GM19328 (cell line): ENCODE measurements at regions not wholly inside any gene's neighbourhood (a gene's known extent, or its start where the extent isn't known, plus 50 kb on each side); places are given as distances from the start of the nearest gene placed in this dataset.
"Not testable (repeated sequence)": the region's sequence is repeated elsewhere in the genome, so short reads cannot be mapped to it uniquely, and the experiment has no call there.

Experiments used
- ATAC-seq: cut with Tn5 transposase; IDR thresholded peaks from one replicate; pipeline ENCODE4 v1.9.1; 2021; ENCODE audit warnings: mild to moderate bottlenecking, moderate library complexity; ENCODE audit not compliant: unreplicated experiment

DNA sequence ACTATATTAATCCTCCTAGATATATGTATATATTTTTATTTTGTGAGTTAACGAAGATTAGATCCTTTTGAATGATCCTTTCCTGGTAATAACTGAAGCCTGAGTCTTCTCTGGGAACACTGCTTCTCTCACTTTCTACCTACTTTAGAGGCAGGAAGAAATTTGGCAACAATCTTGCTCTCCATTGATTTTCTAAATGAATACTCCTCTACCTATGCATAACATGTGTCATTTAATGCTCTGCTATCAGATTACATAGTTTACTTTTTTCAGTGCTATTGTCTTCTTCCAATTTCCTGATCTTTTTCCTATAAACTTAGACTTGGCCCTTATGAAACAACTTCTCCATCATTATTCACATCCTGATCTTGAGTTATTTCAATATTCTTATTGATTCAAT lies 60.4 kb upstream of the PDHA2 start:
- ATAC-seq: no peak

DNA sequence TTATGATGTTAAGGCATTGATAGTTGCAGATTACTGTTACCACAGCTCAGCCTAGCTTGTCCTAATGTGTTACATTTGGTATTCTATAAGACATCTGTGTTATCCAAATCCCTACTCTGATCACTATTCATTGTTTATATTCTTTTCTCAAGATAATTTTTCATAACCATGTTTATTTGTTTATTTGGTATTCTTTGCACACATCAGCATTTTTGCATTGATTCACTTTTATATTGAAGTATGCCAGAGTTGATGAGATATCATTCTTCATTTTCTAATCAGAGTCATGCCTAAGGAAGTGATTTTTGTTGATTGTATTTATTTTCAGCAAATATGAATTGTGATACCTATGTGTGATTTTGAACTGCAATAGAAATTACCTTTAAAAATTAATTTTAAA lies 61.2 kb upstream of the PDHA2 start:
- no peak for ATAC-seq

DNA sequence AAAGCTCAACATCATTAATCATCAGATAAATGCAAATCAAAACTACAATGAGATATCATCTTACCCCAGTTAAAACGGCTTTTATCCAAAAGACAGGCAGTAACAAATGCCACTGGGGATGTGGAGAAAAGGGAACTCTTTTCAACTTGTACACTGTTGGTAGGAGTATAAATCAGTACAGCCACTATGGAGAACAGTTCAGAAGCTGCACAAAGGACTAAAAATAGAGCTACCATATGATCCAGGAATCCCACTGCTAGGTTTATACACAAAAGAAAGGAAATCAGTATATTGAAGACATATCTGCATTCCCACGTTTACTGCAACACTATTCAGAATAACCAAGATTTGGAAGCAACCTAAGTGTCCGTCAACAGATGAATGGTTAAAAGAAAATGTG lies 69.3 kb upstream of the PDHA2 start:
- not testable (repeated sequence) for ATAC-seq

DNA sequence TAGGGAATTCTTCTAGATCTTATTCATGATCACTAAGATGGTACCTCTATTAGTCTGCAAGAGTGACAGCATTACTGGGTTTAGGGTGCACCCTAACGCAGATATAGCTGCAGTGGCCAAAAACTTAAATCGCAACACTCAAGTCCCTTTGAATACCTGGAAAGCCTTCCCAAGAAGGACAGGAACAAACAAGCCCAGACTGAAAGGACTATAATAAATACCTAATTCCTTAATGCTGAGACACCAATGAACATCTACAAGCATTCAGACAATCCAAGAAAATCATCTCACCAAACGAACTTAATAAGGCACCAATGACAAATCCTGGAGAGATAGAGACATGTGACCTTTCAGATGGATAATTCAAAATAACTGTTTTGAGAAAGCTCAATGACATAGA lies 74.9 kb upstream of the PDHA2 start:
- no peak for ATAC-seq

DNA sequence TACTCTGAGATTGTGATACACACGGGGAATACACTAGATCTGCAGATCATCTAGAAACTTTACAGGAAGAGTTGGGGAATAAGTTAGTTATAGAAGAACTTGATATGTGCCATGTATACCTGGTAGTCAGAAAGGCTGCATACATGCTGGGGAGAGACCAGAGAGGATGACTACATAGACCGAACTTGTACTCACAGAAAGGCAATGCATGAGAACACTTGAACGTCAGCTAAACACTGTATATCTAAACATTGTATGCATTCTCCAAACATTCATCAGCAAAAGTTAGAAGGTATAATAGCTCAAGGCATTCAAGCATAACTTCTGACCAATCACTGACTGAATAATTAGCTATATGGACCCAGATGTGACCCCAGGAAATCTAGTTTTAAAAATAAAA lies 78.0 kb upstream of the PDHA2 start:
- ATAC-seq: no peak

DNA sequence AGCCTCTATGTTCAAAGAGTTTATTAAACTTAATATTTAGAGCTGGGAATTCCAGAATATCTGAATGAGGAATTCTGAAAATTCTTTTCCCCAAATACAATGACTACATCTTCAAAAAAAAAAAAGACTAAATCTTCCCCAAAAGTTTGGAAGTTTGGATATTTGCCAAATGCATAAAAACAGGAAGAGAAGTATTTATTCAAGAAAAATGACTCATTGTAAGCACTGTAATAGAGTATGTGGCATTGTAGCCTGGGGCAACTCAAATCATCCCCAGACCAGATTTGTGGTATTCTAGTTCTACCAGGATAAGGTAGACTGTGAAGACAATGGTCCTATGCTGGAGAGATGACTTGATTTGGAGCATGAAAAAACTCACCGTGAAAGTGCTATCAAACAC lies 78.5 kb upstream of the PDHA2 start:
- ATAC-seq: no peak

DNA sequence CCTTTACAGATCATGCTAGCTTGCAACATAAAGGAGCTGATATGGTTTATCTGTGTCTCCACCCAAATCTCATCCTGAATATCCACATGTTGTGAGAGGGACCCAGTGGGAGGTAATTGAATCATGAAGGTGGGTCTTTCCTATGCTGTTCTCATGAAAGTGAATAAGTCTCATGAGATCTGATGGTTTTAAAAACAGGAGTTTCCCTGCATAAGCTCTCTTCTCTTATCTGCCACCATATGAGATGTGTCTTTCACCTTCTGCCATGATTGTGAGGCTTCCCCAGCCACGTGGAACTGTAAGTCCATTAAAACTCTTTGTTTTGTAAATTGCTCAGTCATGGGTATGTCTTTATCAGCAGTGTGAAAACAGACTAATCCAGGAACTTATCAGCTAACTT lies 79.2 kb upstream of the PDHA2 start:
- ATAC-seq: not testable (repeated sequence)

DNA sequence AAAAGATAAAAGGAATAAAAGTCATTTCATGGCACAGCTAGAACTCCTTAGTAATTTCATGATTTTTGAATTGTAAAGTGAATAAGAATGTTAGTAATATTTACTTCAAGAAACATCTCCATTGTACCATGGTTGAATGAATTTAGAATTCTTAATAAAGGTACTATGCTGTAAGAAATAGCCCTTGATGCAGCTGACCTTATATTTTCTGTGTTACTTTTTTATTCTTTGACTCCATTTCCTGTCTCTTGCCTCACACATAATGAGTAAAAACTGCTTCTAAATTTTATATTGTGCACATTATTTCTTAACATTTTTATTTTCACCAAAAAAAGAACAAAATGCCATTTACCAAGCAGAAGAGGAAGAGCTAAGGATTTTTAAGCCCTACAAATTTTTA lies 81.9 kb upstream of the PDHA2 start:
- ATAC-seq: no peak

DNA sequence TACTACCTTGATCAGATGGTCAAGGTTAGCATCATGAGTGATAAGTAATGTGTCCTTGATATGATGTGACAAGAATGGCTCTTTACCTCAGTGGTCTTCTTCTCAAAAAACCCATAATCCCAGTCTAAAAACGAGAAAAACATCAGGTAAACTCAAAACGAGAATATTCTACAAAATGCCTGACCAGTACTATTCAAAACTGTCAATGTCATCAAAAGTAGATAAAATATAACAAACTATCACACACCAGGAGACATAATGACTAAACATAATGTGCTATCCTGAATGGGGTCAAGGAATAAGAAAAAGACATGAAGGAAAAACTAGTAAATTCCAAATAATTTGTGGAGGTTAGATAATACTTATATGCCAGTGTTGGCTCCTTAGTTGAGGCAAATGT lies 85.2 kb upstream of the PDHA2 start:
- no peak for ATAC-seq

DNA sequence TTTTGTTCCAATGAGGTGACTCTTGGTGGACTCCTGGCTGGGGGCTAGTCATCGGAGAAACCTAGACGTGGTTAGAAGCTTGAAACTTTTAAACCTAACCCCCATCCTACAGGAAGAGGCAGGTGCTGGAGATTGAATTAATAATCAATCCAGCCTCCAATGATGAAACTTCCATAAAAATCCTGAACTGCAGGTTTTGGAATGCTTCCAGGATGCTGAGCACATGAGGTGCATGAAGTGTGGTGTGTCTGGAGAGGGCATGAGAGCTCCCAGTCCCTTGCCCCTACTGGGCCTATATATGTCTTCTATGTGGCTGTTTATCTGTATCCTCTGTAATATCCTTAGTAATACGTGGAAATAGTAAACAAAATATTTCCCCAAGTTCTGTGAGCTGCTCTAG lies 90.7 kb upstream of the PDHA2 start:
- ATAC-seq: no peak

DNA sequence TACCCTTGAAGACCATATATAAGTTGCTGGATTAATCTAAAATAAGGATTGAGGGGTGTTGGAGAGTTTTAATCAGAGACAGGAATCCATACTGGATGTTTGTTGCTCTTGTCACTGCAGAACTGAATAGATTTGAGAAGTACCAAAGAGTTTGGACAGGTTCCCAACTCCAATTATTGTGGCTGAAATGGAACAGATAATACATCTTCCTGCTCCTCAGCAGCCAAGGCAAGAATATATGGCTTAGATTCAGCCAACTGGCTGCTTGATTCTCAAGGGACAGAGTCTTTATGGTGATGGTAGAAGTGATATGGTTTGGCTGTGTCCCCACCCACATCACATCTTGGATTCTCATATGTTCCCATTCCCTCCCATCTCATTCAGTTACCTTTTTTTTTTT lies 97.0 kb upstream of the PDHA2 start:
- no peak for ATAC-seq

DNA sequence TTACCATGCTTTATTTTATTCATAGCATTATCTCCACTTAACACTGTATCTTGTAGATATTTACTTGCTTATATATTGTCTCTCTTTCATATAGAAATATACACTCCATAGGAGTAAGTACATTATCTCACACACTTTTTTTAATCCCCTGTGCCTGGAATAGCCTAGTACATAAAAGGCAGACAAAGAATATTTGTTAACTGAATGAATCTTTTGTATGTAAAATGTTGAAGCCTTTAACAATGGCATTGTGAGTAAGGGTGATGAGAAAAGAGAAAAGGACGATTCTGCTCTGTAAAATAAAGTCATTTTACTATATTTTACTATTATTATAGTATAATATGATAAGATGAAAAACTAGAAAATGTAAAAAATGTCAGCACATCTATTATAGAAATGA lies 97.7 kb upstream of the PDHA2 start:
- ATAC-seq: no peak

DNA sequence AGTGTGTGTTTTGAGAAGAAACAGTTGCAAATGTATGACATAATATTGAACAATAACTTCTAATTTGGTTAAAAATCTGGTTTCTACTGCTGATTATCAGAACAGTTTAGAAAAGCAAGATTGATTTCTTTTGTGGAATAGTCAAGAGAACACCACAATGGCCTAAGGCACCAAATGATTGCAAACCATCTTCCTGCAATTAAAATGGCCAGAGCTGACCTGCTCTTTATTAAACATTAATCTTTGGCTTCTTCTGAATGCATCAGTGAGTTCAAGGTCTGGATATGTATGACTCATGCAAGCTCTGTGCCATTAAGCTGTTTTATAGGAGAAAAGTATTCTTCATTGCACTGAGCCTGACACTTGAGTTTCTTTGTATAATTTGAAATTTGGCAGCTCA lies 107.8 kb upstream of the PDHA2 start:
- no peak for ATAC-seq

DNA sequence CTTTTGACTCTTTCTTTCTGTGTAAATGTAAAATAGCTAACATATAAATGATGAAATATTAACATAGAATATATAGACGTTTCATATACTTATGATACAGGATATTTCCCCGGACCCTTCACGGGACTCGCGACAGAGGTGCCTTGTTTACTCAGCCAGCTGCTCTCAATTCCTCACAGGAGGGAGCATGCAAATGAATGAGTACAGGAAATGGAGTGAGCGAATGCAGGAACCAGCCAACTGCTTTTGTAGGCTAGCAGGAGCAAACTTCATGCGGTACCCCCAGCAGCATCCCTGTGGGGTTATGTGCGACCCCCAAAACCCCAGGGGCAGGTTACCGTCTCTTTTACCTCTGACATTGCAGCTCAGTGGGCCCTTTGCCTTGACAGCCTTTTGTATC lies 110.3 kb upstream of the PDHA2 start:
- no peak for ATAC-seq

DNA sequence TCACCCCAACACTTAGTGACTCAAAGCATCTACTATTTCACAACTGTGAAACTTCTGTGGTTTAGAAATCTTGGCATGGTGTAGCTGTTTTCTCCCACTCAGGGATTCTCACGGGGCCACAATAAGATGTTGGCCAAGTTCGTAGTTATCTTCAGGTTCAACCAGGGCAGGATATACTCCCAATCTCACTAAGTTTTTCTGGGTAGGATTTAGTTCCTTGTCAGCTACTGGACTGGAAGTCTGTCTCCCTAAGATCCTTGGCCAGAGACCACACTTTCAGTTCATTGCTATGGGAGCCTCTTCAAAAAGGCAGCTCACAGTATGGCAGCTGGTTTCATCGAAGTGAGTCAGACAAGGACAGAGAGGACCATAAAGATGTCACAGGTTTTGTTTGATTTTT lies 111.7 kb upstream of the PDHA2 start:
- ATAC-seq: no peak

DNA sequence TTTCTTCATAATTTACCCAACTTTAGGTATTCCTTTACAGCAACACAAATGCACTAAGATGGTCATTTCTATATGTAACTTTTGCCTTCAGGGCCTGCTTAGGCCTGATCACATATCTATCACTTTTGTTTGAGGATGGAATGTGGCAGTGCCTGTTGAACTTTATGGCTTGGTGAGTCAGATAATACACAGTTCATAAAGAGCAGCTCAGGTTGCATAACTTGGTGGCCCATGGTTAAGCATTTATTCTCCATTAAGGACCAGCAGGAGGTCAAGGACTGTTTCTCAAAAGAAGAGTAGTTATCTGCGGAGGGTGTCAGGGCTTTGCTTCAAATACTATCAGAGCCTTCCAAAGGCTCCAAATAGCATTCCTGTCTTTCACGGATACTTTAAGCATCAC lies 124.1 kb upstream of the PDHA2 start:
- ATAC-seq: no peak

DNA sequence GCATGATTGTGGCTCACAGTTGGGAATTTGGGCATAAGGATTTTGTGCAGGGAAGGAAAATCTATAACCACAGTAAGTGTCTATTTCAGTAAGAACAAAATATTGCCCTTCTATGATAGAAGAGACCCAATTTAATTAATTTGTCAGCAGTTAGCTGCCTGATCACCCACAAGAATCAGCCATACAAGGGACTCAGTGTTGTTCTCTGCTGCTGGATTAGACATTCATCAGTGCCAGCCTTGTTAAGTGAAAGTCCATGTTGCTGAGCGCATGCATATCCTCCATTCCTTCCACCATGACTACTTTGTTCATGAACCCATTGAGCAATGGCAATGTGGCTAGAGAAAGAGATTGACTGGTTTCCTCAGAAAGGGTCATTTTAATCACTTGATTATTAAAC lies 125.3 kb upstream of the PDHA2 start:
- no peak for ATAC-seq

DNA sequence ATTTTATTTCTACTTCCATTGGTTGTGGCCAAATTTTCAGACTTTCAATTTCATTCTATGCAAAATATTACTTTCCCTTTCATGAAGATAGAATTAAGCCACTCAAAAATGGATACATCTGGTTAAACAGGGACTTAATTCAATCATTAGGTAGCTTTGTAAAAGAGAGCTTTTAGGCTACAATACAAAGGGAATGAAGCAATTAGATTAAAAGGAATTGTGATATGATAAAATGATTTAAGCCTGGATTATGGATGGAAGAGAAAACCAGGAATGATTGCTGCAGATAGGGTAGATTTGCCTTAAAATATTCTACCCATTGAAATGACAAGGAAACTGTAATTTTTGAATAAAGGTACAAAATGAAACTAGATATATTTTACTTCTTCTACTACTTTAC lies 134.6 kb upstream of the PDHA2 start:
- no peak for ATAC-seq

DNA sequence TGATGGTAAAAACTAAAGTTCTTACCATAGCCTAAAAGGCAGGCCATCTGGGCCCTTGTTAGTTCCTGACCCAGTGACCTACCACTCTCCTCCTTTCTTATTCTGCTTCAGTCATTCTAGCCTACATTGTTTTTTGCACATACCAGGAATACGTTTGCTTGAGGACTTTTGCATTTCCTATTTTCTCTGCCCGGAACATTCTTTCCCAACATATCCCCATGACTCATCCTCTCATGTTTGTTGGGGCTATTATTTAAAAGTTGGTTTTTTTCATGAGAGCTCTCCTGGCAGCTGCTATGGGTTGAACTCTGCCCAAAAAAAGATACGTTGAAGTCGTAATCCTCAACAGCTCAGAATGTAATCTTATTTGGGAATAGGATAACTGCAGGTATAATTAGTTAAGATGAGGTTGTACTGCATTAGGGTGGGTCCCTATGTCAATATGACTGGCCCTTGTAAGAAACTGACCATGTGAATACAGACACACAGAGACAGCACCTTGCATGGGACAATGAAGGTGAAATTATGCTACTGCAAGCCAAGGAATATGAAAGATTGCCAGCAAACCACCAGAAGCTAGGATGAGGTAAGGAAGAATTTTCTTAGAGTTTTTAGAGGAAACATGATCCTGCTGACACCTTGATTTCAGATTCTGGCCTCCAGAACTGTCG lies 138.3 kb upstream of the PDHA2 start:
- no peak for ATAC-seq

DNA sequence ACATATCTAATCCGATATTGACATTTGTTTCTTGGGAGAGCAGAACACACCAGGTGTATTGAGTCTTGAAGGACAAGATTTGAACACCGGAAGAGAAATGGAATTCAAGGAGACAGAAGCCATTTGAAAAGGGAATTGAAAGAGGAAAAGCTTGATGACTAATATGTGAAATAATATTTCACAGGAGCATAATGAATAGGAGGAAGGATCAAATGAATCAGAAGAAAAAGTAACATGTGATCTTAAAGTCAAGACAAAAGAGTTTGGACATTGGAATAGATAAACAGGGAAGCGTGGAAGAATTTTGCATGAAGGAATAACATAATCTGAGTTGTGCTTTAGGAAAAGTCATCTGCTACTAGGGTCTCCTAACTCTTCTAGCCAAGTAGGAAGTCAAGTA lies 145.5 kb upstream of the PDHA2 start:
- no peak for ATAC-seq

DNA sequence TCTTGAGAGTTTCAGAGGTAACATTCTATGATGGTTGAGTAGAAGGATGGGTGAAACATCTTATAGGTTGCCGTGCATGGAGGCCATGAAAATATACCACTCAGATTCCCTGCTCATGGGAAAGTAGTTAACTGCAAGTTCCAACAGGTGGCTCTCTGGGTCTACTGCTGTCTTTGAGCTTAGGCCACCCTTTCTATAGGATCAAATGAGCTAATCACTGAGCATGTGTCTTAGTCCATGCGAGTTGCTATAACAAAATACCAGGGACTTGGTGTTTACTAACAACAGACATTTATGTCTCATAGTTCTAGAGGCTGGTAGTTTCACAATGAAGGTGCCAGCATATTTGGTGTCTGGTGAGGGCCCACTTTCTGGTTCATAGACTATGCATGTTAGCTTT lies 144.8 kb upstream of the UNC5C start:
- no peak for ATAC-seq

DNA sequence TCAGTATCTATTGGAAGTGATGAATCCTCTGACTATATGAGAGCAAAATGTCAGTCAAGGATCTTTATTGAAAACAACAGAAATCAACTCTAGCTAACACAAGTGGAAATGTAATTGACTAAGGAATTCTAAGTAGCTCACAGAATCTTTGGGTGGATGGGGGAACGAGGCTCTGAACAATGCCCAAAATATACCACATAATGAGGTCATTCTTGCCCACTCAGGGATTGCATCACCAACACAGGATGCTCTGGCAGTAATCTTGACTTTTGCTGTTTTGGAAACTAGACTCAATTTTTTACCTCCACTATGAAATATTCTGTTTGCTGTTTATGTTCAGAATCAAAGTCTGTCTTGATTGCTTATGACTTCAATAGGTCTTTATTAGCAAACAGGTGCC lies 127.4 kb upstream of the UNC5C start:
- no peak for ATAC-seq

DNA sequence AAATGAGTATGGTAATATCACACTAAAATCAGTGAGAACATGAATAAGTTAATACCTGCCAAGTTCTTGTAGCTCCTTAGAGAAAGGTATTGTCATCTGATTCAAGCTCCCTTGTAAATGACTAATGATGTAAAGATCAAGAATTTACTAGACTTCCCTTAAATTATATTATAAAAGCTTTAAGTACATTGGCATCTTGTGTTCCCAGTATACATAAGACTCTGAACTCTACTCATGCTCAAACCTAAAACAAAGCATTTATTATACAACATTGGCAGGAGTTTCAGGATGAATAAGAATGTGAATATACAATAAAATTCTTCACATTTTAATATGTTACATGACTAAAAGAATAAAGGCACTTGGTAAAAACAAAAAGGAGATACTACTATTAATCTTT lies 126.8 kb upstream of the UNC5C start:
- no peak for ATAC-seq

DNA sequence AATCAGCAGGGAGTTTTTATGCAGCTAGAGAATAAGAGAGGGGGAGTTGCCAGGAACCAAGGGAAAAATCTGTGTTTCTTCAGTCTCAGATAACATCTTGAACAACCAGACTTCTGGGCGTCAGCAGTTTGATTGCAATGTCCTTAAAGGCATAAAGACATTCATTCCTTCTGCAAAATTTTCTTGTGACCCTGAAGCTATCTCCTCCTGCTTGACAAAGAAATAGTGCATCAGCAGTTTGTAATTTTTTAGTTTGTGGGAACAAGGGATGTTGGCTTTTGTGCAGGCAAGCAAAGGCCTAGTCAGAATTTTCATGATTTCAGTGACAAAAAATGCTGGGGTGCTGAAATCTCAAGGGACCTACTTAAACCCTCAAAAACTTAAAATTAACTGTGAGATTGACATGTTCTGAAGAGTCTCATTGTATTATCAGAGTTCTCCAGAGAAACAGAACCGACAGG lies 125.8 kb upstream of the UNC5C start:
- ATAC-seq: no peak
